ENCODE measurements at regions not wholly inside any gene's neighbourhood (a gene's known extent, or its start where the extent isn't known, plus 50 kb on each side); places are given as distances from the start of the nearest gene placed in this dataset.

DNA sequence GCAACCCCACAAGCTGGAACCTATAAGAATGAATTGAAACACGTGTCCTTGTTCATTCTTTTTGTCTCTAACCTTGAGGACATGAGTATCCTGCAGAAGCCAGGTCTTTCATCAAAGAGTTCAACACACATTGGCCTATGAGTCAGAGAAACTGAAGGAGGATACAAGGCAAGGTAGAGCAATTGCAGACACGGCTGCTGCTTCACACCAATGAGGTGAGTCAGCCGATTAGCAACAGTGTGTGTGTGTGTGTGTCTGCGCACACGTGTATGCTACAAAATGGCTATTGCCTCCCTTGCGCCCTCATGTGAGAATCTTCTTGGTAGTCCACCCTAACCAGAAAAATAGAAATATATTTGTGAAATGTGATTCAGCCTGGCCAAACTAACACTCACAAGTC is 1477.7 kb upstream of the IGFBP7 start:
- TF ChIP-seq, protein P1, sequence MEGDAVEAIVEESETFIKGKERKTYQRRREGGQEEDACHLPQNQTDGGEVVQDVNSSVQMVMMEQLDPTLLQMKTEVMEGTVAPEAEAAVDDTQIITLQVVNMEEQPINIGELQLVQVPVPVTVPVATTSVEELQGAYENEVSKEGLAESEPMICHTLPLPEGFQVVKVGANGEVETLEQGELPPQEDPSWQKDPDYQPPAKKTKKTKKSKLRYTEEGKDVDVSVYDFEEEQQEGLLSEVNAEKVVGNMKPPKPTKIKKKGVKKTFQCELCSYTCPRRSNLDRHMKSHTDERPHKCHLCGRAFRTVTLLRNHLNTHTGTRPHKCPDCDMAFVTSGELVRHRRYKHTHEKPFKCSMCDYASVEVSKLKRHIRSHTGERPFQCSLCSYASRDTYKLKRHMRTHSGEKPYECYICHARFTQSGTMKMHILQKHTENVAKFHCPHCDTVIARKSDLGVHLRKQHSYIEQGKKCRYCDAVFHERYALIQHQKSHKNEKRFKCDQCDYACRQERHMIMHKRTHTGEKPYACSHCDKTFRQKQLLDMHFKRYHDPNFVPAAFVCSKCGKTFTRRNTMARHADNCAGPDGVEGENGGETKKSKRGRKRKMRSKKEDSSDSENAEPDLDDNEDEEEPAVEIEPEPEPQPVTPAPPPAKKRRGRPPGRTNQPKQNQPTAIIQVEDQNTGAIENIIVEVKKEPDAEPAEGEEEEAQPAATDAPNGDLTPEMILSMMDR (IDR thresholded peaks at IDR 0.05), result no peak
- no peak for TF ChIP-seq POLR2A (IDR thresholded peaks at IDR 0.05)
